GM18498 (cell line): ENCODE measurements at regions not wholly inside any gene's neighbourhood (a gene's known extent, or its start where the extent isn't known, plus 50 kb on each side); places are given as distances from the start of the nearest gene placed in this dataset.
"Not testable (repeated sequence)": the region's sequence is repeated elsewhere in the genome, so short reads cannot be mapped to it uniquely, and the experiment has no call there.

Experiments
- ATAC-seq: cut with Tn5 transposase; IDR thresholded peaks from one replicate; pipeline ENCODE4 v1.9.1; 2021; ENCODE audit warnings: mild to moderate bottlenecking, moderate library complexity; ENCODE audit not compliant: unreplicated experiment

DNA sequence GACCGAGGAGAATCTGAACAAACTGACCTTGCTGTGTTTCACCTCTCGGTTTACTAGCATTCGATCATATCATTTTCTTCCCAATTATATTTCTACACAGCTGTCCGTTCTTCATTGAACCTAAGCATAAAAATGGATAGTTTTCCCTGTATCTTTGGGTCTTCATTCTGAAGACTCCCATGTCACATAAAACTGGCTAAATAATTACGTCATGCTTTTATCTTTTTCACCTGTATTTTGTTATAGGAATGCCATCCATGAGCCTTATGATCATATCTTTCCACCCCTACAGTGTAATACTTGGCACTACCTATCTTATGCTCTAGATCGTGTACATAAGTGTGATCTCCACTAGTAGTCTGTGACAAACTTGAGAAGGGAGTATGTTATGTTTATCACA is 456.1 kb downstream of the FGF13 start:
- no peak for ATAC-seq

DNA sequence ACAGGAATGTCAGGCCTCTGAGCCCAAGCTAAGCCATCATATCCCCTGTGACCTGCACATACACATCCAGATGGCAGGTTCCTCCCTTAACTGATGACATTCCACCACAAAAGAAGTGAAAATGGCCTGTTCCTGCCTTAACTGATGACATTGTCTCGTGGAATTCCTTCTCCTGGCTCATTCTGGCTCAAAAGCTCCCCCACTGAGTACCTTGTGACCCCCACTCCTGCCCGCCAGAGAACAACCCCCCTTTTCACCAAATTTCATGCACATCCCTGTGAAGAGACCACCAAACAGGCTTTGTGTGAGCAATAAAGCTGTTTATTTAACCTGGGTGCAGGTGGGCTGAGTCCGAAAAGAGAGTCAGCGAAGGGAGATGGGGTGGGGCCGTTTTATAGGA is 447.4 kb downstream of the FGF13 start:
- ATAC-seq = not testable (repeated sequence)

DNA sequence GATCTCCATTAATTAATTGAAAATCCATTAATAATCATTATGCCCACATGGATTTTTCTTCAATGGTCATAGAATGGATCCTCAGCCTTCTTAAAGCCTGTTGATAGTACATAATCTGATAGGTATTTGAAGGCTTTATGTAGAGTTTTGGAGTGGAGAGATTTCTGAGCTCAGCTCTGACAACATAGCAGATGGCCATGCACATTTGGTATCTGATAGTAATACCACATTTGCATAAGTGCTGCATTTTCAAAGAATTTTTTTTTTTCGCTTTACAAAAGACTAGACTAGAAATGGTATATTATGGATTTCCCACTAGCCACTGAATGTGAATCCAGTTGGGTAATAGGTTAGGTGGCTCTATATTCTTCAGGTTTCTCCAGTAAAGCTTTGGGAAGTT is 440.6 kb downstream of the FGF13 start:
- no peak for ATAC-seq

- ATAC-seq = not testable (repeated sequence)
These were observed 428.8 kb downstream of the FGF13 start for GRCh38 chrX:138282598-138283150.

- ATAC-seq = no peak
These were observed 424.2 kb downstream of the FGF13 start for GRCh38 chrX:138287205-138287877.

GRCh38 chrX:138294951-138295350 is 416.6 kb downstream of the FGF13 start:
- no peak for ATAC-seq

DNA sequence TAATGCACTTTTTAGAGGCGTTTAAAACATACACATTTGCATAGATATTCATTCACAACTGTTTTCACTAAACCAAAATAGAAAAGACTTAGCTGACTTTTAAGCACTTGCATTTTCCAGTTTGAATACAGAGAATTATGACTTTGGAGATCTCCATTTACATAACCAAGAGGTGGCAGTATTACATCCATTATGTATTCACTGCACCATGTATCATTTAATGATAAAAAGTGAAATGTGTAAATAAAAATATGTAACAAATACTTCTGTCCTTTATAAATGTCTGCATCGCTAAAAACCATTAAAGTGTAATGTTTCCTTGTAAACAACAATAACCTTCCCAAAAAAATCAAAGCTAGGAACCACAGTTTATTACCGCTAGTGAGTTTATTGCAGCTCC is 413.2 kb downstream of the FGF13 start:
- ATAC-seq = no peak

- no peak for ATAC-seq
These were observed 365.7 kb downstream of the FGF13 start for GRCh38 chrX:138345801-138346200.

- ATAC-seq = no peak
These were observed 362.2 kb downstream of the FGF13 start for GRCh38 chrX:138349351-138349750.

DNA sequence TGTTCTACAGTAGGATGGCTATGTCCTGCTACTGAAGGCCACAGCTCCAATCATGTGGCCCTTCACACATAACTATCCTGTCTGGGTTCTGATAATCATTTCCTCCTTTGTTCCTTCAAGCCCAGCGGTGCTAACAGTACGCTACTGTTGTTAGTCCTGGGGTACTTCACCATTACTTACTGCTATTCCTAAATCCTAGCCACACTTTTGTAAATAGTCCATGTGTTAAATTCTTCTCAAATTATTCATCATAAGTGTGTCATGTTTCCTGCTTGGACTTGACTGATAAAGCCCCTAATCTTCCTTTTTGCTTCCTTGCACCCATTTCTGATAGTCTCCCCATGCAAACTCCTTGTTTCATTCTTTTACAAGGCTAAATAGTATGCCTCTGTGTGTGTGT is 332.6 kb downstream of the FGF13 start:
- ATAC-seq = no peak

- ATAC-seq = no peak
These were observed 303.4 kb downstream of the FGF13 start for GRCh38 chrX:138408101-138408500.

- ATAC-seq = no peak
These were observed 300.5 kb downstream of the FGF13 start for GRCh38 chrX:138411048-138411447.
